Activated CD8-positive, alpha-beta memory T cell treated with anti-CD3 and anti-CD28 coated beads, Interleukin-2, amount 50 U/mL, for 1 hour (primary cell): ENCODE measurements at regions not wholly inside any gene's neighbourhood (a gene's known extent, or its start where the extent isn't known, plus 50 kb on each side); places are given as distances from the start of the nearest gene placed in this dataset.
"Not testable (repeated sequence)": the region's sequence is repeated elsewhere in the genome, so short reads cannot be mapped to it uniquely, and the experiment has no call there.

Source experiments
- DNase-seq: peaks from one replicate; pipeline ENCODE4 v3.0.0-alpha.2; 2020; ENCODE audit errors: extremely low read depth

GRCh38 chr12:66733321-66733720 lies 54.4 kb upstream of the GRIP1 start:
- no peak for DNase-seq

- no peak for DNase-seq
Observed at GRCh38 chr12:66733839-66734238, 55.0 kb upstream of the GRIP1 start.

- DNase-seq, result no peak
Observed at GRCh38 chr12:66735275-66735674, 56.4 kb upstream of the GRIP1 start.

- no peak for DNase-seq
Observed at GRCh38 chr12:66736931-66737330, 58.1 kb upstream of the GRIP1 start.

GRCh38 chr12:66739266-66739665 lies 60.4 kb upstream of the GRIP1 start:
- DNase-seq, result no peak

GRCh38 chr12:66739940-66740651 lies 61.2 kb upstream of the GRIP1 start:
- DNase-seq, result no peak

GRCh38 chr12:66740732-66741131 lies 61.9 kb upstream of the GRIP1 start:
- DNase-seq, result no peak

GRCh38 chr12:66741919-66742318 lies 63.0 kb upstream of the GRIP1 start:
- DNase-seq, result no peak

GRCh38 chr12:66742508-66743367 lies 63.9 kb upstream of the GRIP1 start:
- no peak for DNase-seq

GRCh38 chr12:66744461-66744860 lies 65.6 kb upstream of the GRIP1 start:
- no peak for DNase-seq

GRCh38 chr12:66744956-66745383 lies 66.1 kb upstream of the GRIP1 start:
- DNase-seq, result no peak

- DNase-seq, result no peak
Observed at GRCh38 chr12:66746489-66747201, 67.8 kb upstream of the GRIP1 start.

GRCh38 chr12:66751432-66752113 lies 72.7 kb upstream of the GRIP1 start:
- no peak for DNase-seq

GRCh38 chr12:66753810-66754209 lies 74.9 kb upstream of the GRIP1 start:
- DNase-seq, result no peak

GRCh38 chr12:66755727-66756395 lies 77.0 kb upstream of the GRIP1 start:
- no peak for DNase-seq

GRCh38 chr12:66756631-66757030 lies 77.8 kb upstream of the GRIP1 start:
- DNase-seq, result no peak

GRCh38 chr12:66760122-66760521 lies 81.2 kb upstream of the GRIP1 start:
- not testable (repeated sequence) for DNase-seq

GRCh38 chr12:66763467-66763866 lies 84.6 kb upstream of the GRIP1 start:
- DNase-seq, result no peak

GRCh38 chr12:66765204-66765603 lies 86.3 kb upstream of the GRIP1 start:
- no peak for DNase-seq

- no peak for DNase-seq
Observed at GRCh38 chr12:66767536-66767935, 88.7 kb upstream of the GRIP1 start.

GRCh38 chr12:66768293-66768692 lies 89.4 kb upstream of the GRIP1 start:
- DNase-seq, result no peak
